Fibroblast of upper back skin (primary cell): ENCODE measurements at regions not wholly inside any gene's neighbourhood (a gene's known extent, or its start where the extent isn't known, plus 50 kb on each side); places are given as distances from the start of the nearest gene placed in this dataset.
"Not testable (repeated sequence)": the region's sequence is repeated elsewhere in the genome, so short reads cannot be mapped to it uniquely, and the experiment has no call there.

Experiments
- DNase-seq: peaks from one replicate; pipeline ENCODE4 v3.0.0-alpha.2; 2013

DNA sequence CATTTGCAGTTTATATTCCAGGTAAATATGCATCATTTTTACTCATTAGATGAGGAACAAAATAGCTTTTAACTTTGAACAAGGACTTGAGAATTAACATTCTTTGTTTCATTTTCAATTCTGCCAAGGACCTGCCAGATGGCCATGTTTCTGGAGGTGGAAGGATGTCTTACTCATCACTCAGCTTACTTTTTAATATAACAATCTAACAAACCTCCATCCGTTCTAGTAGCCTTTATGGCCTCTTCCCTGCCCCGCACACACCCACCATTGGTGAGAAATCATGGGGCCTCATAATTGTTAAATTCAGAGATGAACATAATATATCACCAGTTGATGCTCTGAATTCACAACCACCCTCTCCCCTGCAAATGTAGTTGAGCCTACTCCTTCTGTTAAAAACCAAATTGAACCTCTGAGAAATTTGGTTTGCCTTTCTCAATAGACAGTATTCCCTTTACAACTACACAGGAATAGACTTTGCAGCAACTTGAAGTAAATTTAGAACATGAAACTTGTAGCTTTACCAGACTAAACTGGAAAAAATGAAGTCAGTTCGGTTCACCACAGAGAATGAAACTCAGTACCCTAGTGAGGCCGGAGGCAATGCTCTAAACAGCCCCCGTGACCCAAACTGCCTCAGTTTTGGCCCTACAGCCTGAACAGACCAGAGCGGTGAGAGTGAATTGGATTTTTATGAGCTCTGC lies 50.1 kb upstream of the ACSL4 start:
- no peak for DNase-seq

DNA sequence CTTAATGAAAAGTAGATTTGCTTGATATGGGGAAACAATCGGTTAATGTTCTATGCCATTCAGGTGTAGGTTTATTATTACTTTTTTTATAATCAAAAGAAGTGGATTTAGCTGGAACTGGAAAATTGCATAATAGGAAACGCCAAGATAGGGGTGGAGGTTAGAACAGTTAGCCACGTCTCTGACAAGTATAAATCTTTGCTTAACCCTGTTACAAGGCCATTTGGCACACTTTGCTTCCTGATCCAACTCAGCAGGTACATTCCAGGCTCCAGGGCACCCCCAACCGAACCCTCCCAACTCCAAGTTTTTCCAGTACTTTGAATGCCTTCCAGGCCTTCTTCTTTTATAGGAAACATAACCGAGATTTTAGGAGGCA lies 50.6 kb upstream of the ACSL4 start:
- no peak for DNase-seq

GRCh38 chrX:109785053-109785452 lies 52.0 kb upstream of the ACSL4 start:
- DNase-seq = no peak

DNA sequence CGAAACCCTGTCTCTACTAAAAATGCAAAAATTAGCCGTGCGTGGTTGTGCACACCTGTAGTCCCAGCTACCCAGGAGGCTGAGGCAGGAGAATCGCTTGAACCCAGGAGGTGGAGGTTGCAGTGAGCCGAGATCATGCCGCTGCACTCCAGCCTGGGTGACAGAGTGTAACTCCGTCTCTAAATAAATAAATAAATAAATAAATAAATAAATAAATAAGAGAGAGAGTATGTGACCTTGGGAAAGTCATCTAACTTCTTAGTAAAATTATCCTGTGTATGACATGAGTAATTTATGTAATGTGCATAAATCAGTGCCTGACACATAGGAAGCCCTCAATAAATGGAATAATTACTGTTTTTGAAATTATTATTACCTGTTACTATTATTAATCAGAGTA lies 57.5 kb upstream of the ACSL4 start:
- not testable (repeated sequence) for DNase-seq

DNA sequence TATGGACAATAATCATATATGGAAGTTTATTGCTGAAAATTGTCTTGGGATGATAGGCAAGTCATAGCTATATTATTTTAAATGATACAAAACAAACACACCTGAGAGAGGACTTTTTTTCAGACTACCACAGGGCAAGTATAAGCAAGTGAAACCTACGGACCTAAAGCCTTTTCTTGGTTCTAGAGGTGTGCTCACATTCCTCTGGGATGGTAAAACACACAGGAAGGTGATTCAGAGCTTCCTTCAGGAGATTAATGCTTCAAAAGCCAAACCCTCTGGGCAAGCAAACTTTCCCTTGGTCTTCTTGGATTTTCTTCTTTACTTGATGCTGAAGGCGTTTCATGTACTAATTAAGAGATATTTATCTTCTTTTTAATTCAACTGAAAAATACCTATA lies 60.1 kb upstream of the ACSL4 start:
- no peak for DNase-seq

DNA sequence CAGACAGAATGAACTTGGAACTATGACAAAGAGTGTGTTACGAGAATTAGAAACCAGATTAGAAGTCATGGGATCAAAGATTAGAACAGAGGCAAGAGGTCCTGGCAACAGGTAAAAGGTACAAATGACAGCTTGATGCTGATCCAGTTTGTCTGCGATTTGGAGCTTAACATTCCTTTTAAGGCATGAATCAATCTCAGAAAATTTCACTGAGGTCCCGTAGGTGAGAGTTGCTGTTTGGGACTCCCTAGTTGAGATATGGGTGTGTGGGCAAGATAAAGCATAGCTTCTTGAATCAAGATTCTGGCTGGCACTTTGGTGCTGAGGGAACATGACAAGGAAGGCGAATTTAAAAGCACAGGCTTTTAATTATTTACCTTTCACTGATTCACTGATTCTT lies 62.6 kb upstream of the ACSL4 start:
- DNase-seq = no peak

GRCh38 chrX:109797311-109797975 lies 64.4 kb upstream of the ACSL4 start:
- no peak for DNase-seq

DNA sequence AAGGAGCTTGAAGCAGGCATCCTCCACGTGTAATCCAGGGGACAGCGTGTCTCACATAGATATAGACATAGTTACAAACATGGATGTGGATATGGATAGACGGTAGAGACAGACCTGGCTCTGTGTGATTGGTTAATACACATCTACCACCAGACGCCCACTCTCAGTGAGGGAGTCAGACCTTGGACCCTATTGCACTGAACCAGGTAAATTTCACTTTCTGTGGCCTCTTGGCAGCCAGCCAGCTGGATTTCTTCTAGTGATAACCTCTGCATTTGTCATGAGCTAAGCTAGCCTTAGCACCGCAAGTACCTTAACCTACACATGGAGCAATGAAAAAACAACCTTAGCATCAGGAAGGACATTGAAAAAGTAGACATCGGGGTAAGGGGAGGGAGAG lies 79.2 kb upstream of the ACSL4 start:
- DNase-seq = no peak

DNA sequence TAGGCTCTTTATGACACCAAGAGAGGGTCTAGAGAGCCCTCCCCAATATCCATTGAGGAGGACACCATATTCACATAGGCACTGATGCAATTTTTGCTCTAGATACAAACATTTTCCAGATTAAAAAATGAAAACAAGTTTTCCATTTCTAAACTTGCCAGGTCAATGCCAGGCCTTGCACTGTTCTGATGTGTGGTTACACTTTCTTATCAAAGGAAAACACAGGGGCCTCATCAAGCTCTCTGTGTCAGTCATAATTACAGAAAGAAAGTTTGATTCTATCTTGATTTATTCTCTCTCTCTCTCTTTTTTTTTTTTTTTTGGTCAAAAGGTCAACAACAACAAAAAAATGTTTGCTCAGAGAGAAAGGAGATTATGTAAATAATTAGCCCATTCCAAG lies 80.2 kb upstream of the ACSL4 start:
- no peak for DNase-seq

GRCh38 chrX:109818976-109819375 lies 85.9 kb upstream of the ACSL4 start:
- DNase-seq = no peak

DNA sequence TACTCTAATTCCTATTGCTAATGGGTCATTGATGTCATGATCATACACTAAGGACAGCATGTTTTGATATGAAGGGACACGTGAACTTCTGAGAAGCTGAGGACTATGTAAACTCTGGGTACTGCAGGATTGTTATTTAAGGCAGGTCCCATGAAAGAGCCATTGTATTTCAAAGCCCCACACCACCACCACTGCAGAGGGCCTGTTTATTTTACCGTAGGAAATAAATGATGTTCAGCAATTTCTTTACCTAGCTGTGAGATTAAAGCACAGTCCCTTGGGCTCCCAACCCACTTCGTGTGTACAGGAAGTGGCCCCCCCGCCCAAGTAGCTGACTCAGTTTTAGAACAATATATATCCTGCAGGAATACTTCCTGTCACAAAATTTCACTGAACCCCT lies 89.8 kb upstream of the ACSL4 start:
- DNase-seq = no peak

GRCh38 chrX:109826954-109827708 lies 94.1 kb upstream of the ACSL4 start:
- DNase-seq = peak; percentile 67

DNA sequence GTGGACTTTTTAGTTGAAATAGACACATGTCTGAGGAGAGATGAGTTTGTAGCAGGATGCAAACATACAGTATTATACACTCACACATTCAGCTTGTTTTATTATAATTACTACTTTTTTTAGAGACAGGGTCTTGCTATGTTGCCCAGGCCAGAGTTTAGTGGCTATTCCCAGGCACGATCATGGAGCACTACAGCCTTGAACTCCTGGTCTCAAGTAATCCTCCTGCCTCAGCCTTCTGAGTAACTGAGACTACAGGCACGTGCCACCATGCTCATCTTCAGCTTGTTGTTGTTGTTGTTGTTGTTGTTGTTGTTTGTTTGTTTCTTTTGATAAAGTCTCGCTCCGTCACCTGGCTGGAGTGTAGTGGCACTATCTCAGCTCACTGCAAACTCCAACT lies 94.7 kb upstream of the ACSL4 start:
- DNase-seq = no peak

- no peak for DNase-seq
These were observed 97.2 kb upstream of the ACSL4 start for GRCh38 chrX:109830157-109830703.

GRCh38 chrX:109830704-109831206 lies 97.7 kb upstream of the ACSL4 start:
- peak; percentile 28 for DNase-seq

- DNase-seq = no peak
These were observed 98.4 kb upstream of the ACSL4 start for GRCh38 chrX:109831326-109831985.

DNA sequence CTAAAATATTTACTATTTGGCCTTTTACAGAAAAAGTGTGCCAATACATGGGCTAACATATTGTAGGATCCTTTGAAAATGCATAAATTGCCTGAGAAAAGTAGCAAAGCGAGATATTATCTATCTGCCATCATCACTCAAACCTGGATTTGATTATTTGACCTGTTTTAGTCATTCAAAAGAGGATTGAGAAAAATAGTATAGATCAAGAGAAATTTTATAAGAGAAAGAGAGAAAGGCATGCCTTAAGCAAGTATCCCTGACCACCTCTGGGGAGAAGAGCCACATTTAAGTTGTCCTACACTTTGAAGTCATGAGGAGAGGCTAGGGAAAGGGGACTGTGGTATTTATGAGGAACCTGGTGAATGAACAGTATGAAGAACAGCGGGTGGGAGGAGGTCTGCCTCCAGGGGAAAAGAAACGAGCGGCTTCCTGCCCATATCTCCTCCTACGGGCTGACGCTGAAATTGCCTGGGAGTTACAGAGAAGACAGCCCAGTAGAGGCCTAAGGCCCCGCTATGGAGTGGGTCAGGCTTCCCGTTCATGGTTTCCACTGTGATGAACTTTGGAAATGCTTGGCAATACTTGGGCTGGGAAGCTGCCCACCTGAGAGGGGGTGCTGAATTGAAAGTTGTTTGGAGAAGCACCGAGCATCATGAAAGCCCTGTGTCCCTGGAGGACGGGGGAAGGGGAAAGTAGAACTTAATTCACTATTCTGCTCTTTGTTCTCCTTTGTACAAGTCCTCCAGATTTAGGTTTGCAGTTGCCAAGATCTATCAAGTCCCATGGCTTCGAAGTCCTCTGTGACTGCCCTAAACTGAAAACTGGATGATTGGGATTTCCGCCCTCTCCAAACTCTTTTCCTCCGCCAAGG lies 106.9 kb upstream of the ACSL4 start:
- DNase-seq = peak; percentile 65

GRCh38 chrX:109840585-109840984 lies 107.5 kb upstream of the ACSL4 start:
- peak; percentile 96 for DNase-seq

- no peak for DNase-seq
These were observed 108.2 kb upstream of the ACSL4 start for GRCh38 chrX:109841257-109841656.

GRCh38 chrX:109841869-109842579 lies 109.0 kb upstream of the ACSL4 start:
- DNase-seq = peak; percentile 63

- DNase-seq = peak; percentile 41
These were observed 109.6 kb upstream of the ACSL4 start for GRCh38 chrX:109842611-109843010.
